A549 (cell line): ENCODE measurements at regions not wholly inside any gene's neighbourhood (a gene's known extent, or its start where the extent isn't known, plus 50 kb on each side); places are given as distances from the start of the nearest gene placed in this dataset.

Experiments used
- CBX2 ChIP-seq: fragments of 200-600 bp; sonication (generic); IDR thresholded peaks from 2 replicates; pipeline ENCODE4 v1.6.1; 2016; ENCODE audit warnings: low read depth, mild to moderate bottlenecking, borderline replicate concordance
- EHMT2 ChIP-seq: fragments of 200-600 bp; sonication (generic); IDR thresholded peaks from 2 replicates; pipeline ENCODE4 v1.6.1; 2016; ENCODE audit warnings: antibody characterized with exemption, low read depth, mild to moderate bottlenecking, moderate library complexity
- NR3C1 ChIP-seq: fragments of >200 bp; sonication (Bioruptor Twin); formaldehyde crosslinking; IDR thresholded peaks from 3 replicates; pipeline ENCODE4 v1.6.1; 2017
- POLR2A ChIP-seq: IDR thresholded peaks from 2 replicates; pipeline ENCODE4 v1.6.1; 2012; ENCODE audit warnings: mild to moderate bottlenecking, low read length
- POLR2AphosphoS2 ChIP-seq: conservative IDR thresholded peaks from 2 replicates; pipeline ENCODE4 v1.6.1; 2012; ENCODE audit warnings: low read length, improper control_type of control experiment, inconsistent platforms
- RCOR1 ChIP-seq: fragments of 150-350 bp; IDR thresholded peaks from 2 replicates; pipeline ENCODE4 v1.6.1; 2014; ENCODE audit warnings: antibody characterized with exemption, low read length, low read depth
- RNF2 ChIP-seq: fragments of 200-600 bp; sonication (generic); IDR thresholded peaks from 2 replicates; pipeline ENCODE4 v1.6.1; 2016; ENCODE audit warnings: low read depth, mild to moderate bottlenecking, antibody characterized with exemption, moderate library complexity, borderline replicate concordance
- SREBF2 ChIP-seq: fragments of 450-650 bp; IDR thresholded peaks from 2 replicates; pipeline ENCODE4 v1.6.1; 2014; ENCODE audit warnings: mild to moderate bottlenecking, moderate library complexity
- ZSCAN20 ChIP-seq: fragments of 250-450 bp; sonication (Bioruptor Pico); IDR thresholded peaks from 2 replicates; pipeline ENCODE4 v1.8.0; 2022; ENCODE audit warnings: mild to moderate bottlenecking, moderate library complexity
- TF ChIP-seq, protein P1 (sequence below): fragments of >200 bp; sonication (Bioruptor Twin); formaldehyde crosslinking; IDR thresholded peaks from 3 replicates; pipeline ENCODE4 v1.6.1; 2016
- TF ChIP-seq, protein P2 (sequence below): fragments of >200 bp; sonication (Bioruptor Twin); formaldehyde crosslinking; IDR thresholded peaks from 3 replicates; pipeline ENCODE4 v1.5.1; 2016
- TF ChIP-seq, protein P3 (sequence below): fragments of 150-350 bp; IDR thresholded peaks from 2 replicates; pipeline ENCODE4 v1.6.1; 2014; ENCODE audit warnings: low read depth, mild to moderate bottlenecking, low read length

DNA sequence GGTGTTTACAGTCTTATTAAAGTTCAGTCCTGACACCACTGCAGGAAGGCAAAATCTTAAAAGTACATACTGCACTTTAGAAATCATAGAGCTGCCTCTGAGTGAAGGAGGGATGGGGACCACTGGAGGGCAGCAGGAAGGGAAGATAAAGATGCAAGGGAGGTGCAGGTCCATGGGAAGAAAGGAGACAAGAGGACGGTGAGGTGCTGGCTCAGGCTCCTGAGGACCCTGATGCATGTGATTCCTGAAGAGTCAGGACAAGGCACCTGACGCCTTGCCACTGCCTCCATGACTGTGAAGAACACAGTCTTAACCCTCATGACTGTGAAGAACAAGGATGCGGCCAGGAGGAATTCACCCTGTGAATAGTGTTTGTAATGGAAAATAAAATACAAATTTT, 116.2 kb upstream of the NPAS2 start:
- TF ChIP-seq RCOR1 (no peak), POLR2A (no peak), EHMT2 (no peak), CBX2 (no peak), NR3C1 (no peak), ZSCAN20 (CRISPR knock-in tag) (no peak), RNF2 (no peak), SREBF2 (no peak), POLR2AphosphoS2 (no peak)
- TF ChIP-seq, protein P1, sequence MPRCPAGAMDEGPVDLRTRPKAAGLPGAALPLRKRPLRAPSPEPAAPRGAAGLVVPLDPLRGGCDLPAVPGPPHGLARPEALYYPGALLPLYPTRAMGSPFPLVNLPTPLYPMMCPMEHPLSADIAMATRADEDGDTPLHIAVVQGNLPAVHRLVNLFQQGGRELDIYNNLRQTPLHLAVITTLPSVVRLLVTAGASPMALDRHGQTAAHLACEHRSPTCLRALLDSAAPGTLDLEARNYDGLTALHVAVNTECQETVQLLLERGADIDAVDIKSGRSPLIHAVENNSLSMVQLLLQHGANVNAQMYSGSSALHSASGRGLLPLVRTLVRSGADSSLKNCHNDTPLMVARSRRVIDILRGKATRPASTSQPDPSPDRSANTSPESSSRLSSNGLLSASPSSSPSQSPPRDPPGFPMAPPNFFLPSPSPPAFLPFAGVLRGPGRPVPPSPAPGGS: no peak
- TF ChIP-seq, protein P2, sequence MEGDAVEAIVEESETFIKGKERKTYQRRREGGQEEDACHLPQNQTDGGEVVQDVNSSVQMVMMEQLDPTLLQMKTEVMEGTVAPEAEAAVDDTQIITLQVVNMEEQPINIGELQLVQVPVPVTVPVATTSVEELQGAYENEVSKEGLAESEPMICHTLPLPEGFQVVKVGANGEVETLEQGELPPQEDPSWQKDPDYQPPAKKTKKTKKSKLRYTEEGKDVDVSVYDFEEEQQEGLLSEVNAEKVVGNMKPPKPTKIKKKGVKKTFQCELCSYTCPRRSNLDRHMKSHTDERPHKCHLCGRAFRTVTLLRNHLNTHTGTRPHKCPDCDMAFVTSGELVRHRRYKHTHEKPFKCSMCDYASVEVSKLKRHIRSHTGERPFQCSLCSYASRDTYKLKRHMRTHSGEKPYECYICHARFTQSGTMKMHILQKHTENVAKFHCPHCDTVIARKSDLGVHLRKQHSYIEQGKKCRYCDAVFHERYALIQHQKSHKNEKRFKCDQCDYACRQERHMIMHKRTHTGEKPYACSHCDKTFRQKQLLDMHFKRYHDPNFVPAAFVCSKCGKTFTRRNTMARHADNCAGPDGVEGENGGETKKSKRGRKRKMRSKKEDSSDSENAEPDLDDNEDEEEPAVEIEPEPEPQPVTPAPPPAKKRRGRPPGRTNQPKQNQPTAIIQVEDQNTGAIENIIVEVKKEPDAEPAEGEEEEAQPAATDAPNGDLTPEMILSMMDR: no peak
- TF ChIP-seq, protein P3, sequence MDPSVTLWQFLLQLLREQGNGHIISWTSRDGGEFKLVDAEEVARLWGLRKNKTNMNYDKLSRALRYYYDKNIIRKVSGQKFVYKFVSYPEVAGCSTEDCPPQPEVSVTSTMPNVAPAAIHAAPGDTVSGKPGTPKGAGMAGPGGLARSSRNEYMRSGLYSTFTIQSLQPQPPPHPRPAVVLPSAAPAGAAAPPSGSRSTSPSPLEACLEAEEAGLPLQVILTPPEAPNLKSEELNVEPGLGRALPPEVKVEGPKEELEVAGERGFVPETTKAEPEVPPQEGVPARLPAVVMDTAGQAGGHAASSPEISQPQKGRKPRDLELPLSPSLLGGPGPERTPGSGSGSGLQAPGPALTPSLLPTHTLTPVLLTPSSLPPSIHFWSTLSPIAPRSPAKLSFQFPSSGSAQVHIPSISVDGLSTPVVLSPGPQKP: no peak
